ENCODE measurements at regions not wholly inside any gene's neighbourhood (a gene's known extent, or its start where the extent isn't known, plus 50 kb on each side); places are given as distances from the start of the nearest gene placed in this dataset.

DNA sequence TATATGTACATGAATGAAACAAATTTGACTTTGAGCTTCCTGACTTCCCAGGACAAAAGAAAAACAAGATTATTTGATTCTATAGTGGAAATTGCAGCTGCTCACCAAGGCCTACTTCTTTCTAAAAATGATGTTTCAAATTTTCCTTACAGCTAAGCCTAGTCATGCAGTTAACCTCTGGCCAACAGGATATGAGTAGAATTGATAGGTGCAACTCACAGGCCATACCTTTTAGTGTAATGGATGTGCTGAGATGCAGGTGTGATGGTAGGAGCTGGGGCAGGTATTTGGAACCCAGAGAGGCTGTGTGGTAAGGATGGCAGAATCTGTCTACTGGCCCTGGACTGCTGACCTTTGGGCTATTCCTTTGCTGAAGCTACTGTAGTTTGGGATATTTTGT, 230.9 kb upstream of the PREP start:
- DNase-seq = no peak

DNA sequence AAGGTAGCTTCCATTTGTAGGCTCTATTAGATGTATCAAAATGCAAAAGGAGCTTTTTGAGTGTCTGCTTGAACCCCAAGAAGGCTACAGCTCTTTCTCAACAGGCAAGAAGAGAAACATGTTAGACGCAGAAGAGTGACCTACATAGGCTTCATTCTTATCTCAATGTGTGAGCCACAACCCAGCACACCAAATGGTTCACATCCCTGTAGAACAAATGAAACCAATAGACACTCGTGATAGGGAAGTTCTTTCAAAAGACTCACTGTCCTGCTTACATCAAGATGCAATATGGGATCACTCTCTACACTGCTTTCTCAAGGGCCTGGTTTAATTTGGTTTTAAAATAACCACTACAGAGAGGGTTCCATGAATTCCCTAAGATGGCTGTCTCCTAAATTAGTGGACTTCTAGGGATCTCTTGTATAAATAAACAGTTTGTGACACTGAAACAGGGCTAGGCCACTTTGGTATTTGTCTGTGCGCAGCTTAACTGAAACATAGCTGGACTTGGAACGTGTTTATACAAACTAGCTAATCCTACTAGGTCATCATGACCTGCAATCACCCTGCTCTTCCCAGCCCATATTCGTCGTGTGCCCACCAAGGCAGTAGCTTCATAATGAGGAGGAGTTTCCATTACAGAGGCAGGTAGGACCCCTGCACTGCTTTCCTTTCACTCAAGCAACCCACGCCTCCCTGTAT, 225.4 kb upstream of the PREP start:
- no peak for DNase-seq

GRCh38 chr6:105626295-105627158, 223.6 kb upstream of the PREP start:
- peak; percentile 48 for DNase-seq

DNA sequence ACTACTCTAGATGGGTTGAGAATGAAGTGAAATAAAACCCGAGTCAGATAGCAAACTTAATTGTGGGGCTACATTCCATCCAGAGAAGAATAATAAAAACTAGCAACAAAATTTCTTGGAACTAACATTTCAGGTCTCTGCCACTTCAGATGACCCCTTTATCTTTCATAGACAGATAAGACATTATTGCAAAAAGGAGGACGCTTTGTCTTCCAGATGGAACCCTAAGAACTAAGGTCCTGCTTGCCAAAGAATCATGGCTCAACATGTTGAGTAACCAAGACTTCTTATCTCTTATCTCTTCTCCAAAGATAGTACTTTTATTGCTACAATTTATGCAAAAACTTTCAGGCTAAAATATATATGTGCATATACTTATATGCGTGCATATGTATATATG, 221.1 kb upstream of the PREP start:
- DNase-seq = no peak

GRCh38 chr6:105622226-105622625, 219.3 kb upstream of the PREP start:
- no peak for DNase-seq

DNA sequence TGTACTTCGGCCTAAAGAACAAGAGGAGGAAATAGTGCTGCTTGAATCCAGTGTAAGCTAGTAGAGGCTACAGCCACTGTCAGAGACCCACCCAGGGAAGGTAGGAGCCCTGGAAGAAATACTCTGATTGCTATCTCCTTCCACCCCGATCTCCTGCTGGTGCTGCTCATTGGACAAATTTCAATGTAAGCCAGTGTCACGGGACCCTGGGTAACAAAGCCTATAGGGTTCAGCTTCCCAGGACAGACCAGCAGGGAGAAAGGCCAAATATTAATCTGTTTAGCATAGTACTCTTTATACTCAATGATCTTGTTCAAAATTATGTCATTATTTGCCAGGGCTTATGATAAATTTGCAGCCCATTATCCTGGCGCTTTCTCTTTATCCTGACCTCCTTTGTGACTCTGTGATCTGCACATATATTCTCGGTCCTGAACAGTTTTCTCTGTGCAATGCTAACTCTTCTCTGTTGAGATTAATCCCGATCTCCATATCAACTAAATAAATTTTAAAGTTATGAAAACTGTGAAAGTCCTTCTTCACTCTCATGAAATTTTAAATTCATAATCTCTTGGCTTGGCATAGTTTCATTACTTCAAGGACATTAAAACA, 218.8 kb upstream of the PREP start:
- no peak for DNase-seq

- peak; percentile 75 for DNase-seq
Observed at GRCh38 chr6:105620878-105621277, 218.0 kb upstream of the PREP start.

DNA sequence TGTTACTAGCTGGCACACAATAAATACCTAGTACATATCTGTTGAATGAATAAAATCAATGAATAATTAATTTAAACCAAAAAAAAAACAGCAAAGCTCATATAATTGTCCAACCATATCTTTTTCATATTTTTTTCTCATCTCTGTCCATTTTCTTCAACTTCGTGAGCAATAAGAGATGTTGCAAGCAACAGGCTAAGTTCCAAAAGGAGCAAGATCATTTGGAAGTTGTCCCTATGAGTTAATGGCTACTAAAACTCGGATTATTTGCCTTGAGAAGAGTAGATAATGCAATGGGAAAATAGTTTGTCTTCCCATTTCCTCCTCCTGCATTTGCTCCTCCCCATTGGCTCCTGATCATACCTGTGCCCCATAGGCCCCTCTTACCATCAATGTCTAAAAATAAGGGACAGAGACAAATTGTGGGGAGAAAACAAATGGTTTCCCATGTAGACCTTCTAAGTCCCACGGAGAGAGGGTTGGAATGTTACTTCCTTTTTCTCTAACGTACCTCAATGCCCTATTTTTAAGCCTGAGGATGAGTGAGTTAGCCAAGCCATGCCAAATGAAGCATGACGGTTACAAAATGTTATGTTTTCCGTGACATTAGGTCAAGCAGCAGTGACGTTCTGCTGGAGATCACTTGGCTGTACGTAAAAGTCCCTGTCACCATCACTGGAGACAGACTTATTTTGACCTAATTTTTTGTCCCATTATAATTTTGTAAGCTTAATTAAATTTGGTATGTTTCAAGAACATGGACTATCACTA, 217.3 kb upstream of the PREP start:
- no peak for DNase-seq

- no peak for DNase-seq
Observed at GRCh38 chr6:105618247-105618646, 215.4 kb upstream of the PREP start.

DNA sequence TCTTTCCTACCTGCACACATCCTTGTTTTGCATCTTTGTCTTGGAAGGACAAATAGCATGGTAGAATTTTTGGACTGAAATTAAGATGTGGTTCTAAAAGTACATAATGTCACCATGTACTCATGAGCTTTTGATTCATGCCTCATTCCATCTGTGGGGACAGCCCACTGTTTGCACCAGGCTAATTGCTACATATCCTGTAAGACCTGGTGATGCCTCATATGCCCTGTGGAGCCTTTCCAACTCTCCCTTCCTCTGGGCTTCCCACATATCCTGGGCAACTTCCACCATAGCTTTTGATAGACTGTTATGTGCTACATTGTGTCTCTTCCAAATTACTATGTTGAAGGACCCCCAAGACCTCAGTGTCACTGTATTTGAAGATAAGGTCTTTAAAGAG, 213.6 kb upstream of the PREP start:
- no peak for DNase-seq

DNA sequence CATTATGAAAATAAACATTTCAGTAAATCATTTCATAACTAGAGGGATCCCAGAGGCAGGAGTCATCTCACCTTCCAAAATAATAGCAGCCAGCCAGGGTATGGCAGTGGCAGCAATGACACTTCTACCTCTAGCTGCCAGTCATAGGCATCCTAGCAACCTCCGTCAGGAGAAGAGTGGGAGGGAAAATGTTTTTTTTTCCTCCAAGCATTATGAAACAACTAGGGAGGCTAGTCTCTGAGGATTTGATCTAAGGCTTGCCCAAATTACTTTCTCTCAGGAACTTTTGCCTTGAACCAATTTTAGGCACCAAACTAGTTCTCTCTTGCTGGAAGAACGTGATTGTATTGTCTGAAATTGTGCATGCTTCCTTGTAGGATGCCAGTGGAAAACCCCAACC, 208.7 kb upstream of the PREP start:
- DNase-seq = no peak

GRCh38 chr6:105609375-105609991, 206.6 kb upstream of the PREP start:
- DNase-seq = no peak

- no peak for DNase-seq
Observed at GRCh38 chr6:105608711-105609374, 206.0 kb upstream of the PREP start.

DNA sequence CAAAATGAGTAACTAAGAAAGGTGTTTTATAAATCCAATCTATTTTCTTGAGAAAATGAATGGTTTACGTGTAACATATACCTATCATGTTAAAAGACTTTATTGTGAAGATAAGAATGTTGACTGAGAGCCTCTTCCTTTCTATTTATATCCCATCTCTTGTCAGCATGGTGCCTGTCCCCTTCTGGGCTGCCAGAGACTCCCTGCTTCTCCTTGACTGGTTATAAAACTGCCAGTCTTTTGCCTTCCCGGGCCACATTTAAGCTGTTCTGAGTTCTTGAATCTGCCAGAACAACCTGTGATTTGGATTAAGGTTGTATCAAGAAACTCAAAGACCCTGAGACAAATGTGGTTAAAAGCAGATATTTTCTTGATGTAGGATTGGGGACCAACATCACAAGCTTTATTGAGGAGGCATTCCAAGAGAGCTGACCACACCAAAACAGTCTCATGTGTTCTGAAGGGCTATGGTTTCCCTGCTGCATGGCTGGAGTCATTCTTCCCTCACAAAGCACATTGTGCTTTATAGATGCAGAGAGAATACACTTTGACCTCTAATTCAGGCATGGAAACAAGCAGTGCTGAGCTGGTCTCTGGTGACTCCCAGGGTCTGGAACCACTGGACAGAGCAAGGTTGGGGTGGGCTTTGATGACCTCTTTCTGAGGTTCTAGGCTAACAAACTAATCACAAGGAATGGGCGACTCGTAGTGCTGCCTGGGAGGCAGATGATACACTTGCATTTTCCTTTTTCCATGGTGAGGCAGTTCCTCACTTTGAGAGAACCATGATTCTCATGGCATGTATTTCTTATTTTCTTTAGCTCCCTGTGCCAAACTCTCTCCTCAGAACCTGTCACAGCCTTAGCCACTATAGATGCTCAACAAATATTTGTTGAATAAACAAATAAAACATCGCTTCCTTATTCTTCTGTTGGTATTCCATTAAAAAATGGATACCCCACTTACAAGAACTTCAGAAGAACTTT, 205.0 kb upstream of the PREP start:
- no peak for DNase-seq

DNA sequence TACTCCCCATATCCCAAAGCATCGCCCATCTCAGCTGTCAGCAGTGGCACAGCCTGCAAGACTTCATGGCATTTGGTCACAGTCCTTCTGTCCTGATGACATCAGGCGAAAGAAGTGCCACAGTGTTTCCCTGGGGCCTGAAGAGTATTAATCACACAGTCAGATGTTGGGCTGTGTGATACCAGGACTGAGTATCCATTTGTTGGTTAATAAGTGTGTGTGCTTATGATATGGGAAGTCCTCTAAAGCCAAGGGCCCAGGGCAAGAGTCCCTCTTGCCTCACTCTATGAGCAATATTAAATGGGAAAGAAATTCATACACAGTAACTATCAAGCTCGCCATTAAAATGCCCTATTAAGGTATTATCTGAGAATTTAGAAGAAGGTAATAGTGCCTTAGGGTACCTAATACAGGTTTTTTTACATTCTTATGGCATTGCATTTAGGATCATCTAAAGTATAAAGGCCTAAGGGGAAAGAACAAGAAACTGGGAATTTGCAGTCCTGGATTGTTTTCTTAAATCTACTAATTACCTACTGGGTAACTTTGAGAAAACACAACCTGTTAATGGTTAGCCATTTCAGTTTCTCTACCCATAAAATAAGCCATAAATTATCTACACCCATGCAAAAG, 204.1 kb upstream of the PREP start:
- no peak for DNase-seq

GRCh38 chr6:105604587-105604884, 201.7 kb upstream of the PREP start:
- no peak for DNase-seq

GRCh38 chr6:105603788-105604586, 201.1 kb upstream of the PREP start:
- DNase-seq = no peak

DNA sequence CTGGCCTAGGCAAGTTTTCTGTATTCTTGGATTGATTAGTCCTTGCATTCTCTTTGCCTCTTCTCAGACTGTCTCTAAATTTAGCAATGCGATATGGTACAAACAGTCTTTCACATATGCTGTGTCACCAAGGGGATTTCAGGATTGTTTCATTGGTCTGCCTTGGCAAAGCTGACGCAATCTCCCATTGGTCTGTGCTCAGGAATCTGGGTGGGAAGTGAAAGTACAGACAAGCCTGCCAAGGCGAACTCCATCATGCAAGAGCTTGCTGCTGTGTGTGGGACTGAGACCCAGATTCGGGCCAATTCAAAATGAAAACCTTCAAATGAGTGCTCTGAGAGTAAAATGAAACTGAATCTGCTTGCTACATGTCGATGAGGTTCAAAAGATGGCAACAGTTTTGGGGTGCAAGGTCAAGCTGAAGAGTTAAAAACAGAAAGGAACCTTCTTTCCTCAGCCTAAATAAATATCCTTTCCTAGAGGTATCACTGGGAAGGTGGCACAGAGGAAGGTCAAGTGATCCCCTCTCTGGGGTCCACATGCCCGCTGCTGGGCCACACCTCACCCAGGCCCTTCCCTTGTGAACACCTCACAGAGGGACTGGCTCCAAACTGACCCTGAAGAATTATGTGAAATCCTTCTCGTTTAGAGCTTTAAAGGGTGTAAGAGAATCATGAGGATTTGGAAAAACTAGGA, 198.8 kb upstream of the PREP start:
- peak; percentile 92 for DNase-seq

Data from activated CD4-positive, alpha-beta T cell treated with anti-CD3 and anti-CD28 coated beads, Interleukin-2, Interleukin-6, amounts not matched to agents 100 ng/mL and 50 ng/mL, durations not matched to agents 16 hours and 8 hours (primary cell).